ENCODE measurements at regions not wholly inside any gene's neighbourhood (a gene's known extent, or its start where the extent isn't known, plus 50 kb on each side); places are given as distances from the start of the nearest gene placed in this dataset.

DNA sequence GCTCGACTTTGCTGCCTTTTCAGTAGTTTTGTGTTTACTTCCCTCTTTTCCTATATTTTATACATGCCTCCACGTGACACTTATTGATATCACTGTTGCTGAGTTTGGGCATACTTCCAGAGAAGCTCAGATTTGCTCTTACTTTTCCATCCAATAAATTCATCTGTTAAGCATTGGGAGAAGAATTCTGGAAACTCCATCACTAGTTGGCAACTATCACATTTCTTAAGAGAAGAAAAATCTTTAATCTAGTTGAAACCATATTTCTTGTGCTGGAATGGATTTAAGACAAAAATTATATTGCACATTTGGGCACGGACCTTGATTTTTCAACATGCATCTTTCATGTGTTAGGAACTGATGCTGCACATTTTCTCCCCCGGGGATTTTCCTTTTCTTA is 52.6 kb upstream of the CPO start:
- intact Hi-C loops (cut with micrococcal nuclease), result no loop called here
- DNase-seq (no peak), ATAC-seq (no peak)

DNA sequence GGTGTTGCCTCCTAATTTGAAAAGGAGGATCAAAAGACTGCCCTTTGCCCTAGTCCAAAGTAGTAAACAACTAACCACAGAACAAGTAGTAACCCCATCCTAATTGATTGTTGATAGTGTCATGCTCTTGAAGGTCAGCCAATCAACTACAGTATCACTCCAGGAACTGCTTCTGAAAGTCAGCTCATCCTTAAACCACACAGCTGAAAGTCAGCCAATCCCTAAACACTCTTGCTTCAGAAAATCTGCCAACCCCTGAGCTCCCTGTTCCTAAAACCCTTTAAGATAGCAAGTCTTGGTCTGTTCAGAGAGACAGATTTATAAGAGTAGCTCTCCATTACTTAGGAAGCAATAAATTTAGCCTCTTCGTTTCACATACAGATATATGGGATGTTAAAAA is 51.6 kb upstream of the CPO start:
- DNase-seq, result no peak
- no peak for ATAC-seq
- intact Hi-C loops (cut with micrococcal nuclease), result no loop called here
